Osteocyte (in vitro differentiated cells): ENCODE measurements at regions not wholly inside any gene's neighbourhood (a gene's known extent, or its start where the extent isn't known, plus 50 kb on each side); places are given as distances from the start of the nearest gene placed in this dataset.

Experiments
- DNase-seq: peaks from one replicate; pipeline ENCODE4 v3.0.0; 2021; ENCODE audit warnings: mixed read lengths; ENCODE audit not compliant: unreplicated experiment; ENCODE audit errors: extremely low spot score
- H3K27ac Mint-ChIP-seq: one replicate; pipeline ENCODE4 v1.8.0; 2021; ENCODE audit warnings: mild to moderate bottlenecking, mixed read lengths; ENCODE audit not compliant: unreplicated experiment
- H3K27me3 Mint-ChIP-seq: one replicate; pipeline ENCODE4 v1.8.0; 2021; ENCODE audit warnings: mixed read lengths; ENCODE audit not compliant: unreplicated experiment
- H3K36me3 Mint-ChIP-seq: one replicate; pipeline ENCODE4 v1.8.0; 2021; ENCODE audit warnings: mixed read lengths; ENCODE audit not compliant: unreplicated experiment
- H3K4me1 Mint-ChIP-seq: one replicate; pipeline ENCODE4 v1.8.0; 2021; ENCODE audit warnings: mixed read lengths; ENCODE audit not compliant: unreplicated experiment
- H3K4me3 Mint-ChIP-seq: one replicate; pipeline ENCODE4 v1.8.0; 2021; ENCODE audit warnings: mild to moderate bottlenecking, moderate library complexity, mixed read lengths; ENCODE audit not compliant: unreplicated experiment
- H3K9me3 Mint-ChIP-seq: one replicate; pipeline ENCODE4 v1.8.0; 2021; ENCODE audit warnings: mixed read lengths; ENCODE audit not compliant: unreplicated experiment
- CTCF ChIP-seq: fragments of 200-600 bp; sonication (generic); IDR thresholded peaks from 2 replicates; pipeline ENCODE4 v1.5.0; 2021; ENCODE audit warnings: antibody characterized with exemption, mild to moderate bottlenecking, moderate library complexity

GRCh38 chr13:73983109-73983508 lies 151.1 kb downstream of the KLF12 start:
- no peaks in the 10 kb centered on the region for H3K4me1 Mint-ChIP-seq
- DNase-seq, result no peak
- no peaks in the 10 kb centered on the region for H3K27me3 Mint-ChIP-seq
- TF ChIP-seq CTCF, result no peak
- H3K36me3 Mint-ChIP-seq, result peaks cover 11% of the 10 kb centered on the region
- H3K4me3 Mint-ChIP-seq, result no peak overlapping the region
- H3K27ac Mint-ChIP-seq, result no peak overlapping the region
- H3K9me3 Mint-ChIP-seq, result no peaks in the 10 kb centered on the region

- Mint-ChIP-seq H3K27ac (no peak overlapping the region), H3K4me3 (no peak overlapping the region), H3K9me3 (no peaks in the 10 kb centered on the region), H3K4me1 (no peaks in the 10 kb centered on the region), H3K36me3 (peaks cover 13% of the 10 kb centered on the region), H3K27me3 (no peaks in the 10 kb centered on the region)
- TF ChIP-seq CTCF, result no peak
- no peak for DNase-seq
These were observed 152.6 kb downstream of the KLF12 start for GRCh38 chr13:73981595-73981994.

- DNase-seq, result no peak
- Mint-ChIP-seq H3K4me1 (peaks cover 19% of the 10 kb centered on the region), H3K27ac (no peak overlapping the region)
These were observed 158.4 kb downstream of the KLF12 start for GRCh38 chr13:73975767-73976166.

GRCh38 chr13:73974051-73974450 lies 160.2 kb downstream of the KLF12 start:
- Mint-ChIP-seq H3K9me3 (peaks cover 12% of the 10 kb centered on the region), H3K27ac (peak overlapping the region; percentile 9), H3K4me3 (no peak overlapping the region), H3K36me3 (peaks cover 7% of the 10 kb centered on the region), H3K4me1 (peaks cover 26% of the 10 kb centered on the region), H3K27me3 (no peaks in the 10 kb centered on the region)
- TF ChIP-seq CTCF, result no peak
- no peak for DNase-seq

More at GRCh38 chr13:73975767-73976166, 158.4 kb downstream of the KLF12 start:
- peaks cover 7% of the 10 kb centered on the region for H3K36me3 Mint-ChIP-seq
- no peak for TF ChIP-seq CTCF
- peaks cover 12% of the 10 kb centered on the region for H3K9me3 Mint-ChIP-seq
- no peak overlapping the region for H3K4me3 Mint-ChIP-seq
- H3K27me3 Mint-ChIP-seq, result no peaks in the 10 kb centered on the region

GRCh38 chr13:73973156-73973555 lies 161.0 kb downstream of the KLF12 start:
- TF ChIP-seq CTCF, result no peak
- Mint-ChIP-seq H3K4me1 (peaks cover 26% of the 10 kb centered on the region), H3K27me3 (no peaks in the 10 kb centered on the region), H3K36me3 (peaks cover 5% of the 10 kb centered on the region), H3K27ac (no peak overlapping the region), H3K9me3 (peaks cover 12% of the 10 kb centered on the region), H3K4me3 (no peak overlapping the region)
- no peak for DNase-seq
